ENCODE measurements at regions not wholly inside any gene's neighbourhood (a gene's known extent, or its start where the extent isn't known, plus 50 kb on each side); places are given as distances from the start of the nearest gene placed in this dataset.

GRCh38 chr12:87772401-87772800, 256.8 kb downstream of the C12orf50 start:
- TF ChIP-seq CTCF (IDR thresholded peaks at IDR 0.05; ENCODE audit: low read length) (no peak), EZH2 (IDR thresholded peaks at IDR 0.05; ENCODE audit: borderline replicate concordance, low read length) (no peak)

All from OCI-LY1 (cell line).